HTR-8/SVneo (cell line): ENCODE measurements at regions not wholly inside any gene's neighbourhood (a gene's known extent, or its start where the extent isn't known, plus 50 kb on each side); places are given as distances from the start of the nearest gene placed in this dataset.

Source experiments
- DNase-seq: peaks from one replicate; pipeline ENCODE4 v3.0.0; 2011; ENCODE audit warnings: low spot score, mixed read lengths; ENCODE audit not compliant: insufficient read length
- FAIRE-seq: peaks from 2 replicates; lab custom pipeline; 2011; peaks lifted over from hg19 to GRCh38; lab: Jason Lieb, UNC

DNA sequence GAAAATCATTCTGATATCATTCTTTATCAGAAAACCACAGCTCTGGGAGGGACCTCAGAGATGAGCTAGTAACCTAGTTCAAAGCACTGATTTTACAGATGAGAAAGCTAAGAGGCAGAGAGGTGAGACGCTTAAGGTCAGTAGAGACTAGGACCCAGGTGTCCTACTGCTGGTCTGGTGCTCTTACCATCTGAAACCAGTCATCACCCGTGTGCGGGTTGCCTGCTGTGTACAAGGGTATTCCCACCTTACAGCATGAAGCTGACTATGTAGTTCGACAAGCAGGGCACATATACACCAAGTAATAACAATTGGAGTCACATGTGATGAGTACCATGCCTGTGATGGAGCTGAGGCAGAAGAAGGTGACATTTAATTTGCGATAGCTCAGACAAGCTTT is 133.7 kb downstream of the ADAMTS15 start:
- no peak for DNase-seq
- FAIRE-seq, result no peak

DNA sequence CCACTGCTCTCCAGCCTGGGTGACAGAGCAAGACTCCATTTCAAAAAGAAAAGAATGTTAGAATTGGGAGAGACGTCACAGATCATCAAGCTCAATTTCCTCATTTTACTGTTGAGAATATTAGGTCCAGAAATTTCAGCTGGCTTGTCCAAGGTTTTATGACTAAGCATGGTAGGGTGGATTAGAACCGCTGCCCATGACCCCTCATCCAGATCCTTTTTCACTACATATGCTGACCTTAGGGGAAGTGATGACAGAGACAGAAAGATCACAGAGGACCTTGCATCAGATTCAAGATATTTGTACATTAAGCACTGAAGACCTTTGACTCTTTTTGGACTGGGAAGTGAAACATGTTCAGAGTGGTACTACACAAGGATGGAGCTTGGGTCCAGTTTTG is 134.5 kb downstream of the ADAMTS15 start:
- no peak for DNase-seq
- no peak for FAIRE-seq

DNA sequence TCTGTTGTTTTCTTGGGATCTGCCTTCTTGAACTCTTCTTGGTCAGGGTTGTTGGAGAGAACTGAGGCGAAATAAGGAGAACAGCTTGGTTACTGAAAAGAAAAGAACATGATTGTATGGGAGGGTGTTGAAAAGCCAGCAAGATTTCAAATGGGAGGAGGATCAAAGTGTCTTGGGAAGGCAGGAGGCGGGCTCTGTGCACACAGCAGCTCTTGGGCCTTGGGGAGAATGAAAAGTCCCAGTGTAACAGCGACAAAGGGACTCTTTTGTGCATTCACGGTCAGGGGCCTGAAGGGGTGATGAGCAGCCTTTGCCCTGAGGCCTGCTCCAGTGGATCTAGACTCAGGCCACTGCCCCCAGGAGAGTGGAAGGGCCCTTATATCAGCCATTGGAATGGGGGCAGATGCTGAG is 135.4 kb downstream of the ADAMTS15 start:
- DNase-seq, result no peak
- FAIRE-seq, result no peak

DNA sequence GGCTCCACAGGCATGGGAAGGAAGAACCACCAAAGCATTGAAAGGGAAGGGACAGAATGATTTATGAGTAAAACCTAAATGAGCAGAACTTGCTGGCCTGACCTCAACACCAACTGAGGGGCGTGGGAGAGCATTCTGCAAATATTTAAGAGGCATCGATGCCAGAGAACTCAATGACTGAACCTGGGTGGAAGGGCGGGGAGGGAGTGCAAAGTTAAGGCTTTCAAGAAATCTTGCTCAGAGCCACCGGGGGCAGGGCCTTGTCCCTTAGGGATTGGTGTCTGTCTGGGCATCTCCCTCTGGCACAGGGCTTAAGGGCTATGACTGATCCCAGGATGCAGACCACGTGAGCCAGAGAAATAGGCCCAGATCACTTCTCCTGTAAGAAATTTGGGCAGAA is 137.1 kb downstream of the ADAMTS15 start:
- DNase-seq (no peak), FAIRE-seq (no peak)

DNA sequence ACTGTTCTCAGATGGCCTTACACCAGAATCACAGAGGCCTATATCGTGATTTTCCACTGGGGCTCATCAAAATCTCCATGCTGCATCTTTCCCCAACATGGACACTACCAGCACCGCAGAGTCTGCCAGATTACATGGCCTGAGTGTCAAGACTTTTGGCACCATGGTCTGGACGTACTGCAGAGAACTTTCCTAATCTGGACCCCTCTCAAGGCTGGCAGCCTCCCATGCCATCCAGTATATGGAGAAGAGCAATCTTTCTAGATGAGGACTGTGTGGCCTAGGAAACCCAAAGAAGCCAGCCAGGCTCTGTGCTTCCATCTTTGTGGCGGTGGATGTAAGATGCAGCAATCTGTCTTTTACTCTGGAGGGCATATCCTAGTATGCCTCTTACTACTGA is 139.2 kb downstream of the ADAMTS15 start:
- DNase-seq (no peak), FAIRE-seq (no peak)

DNA sequence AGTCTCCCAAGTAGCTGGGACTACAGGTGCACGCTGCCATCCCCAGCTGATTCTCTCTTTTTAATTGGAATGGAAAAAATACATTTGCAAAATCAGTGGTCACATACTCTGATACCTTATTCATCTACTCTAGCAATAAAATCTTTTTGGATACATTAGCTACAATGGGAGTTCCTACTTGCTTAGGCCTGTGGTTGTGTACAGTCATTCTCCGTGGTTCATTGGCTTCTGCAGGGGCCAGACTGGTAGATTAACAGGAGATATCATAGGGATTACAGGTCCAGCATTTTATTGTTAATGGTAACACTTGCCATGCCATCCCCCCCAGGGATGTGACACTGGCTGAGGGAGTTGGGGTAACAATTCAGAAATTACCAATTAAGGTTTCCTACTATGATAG is 140.0 kb downstream of the ADAMTS15 start:
- DNase-seq (no peak), FAIRE-seq (no peak)

DNA sequence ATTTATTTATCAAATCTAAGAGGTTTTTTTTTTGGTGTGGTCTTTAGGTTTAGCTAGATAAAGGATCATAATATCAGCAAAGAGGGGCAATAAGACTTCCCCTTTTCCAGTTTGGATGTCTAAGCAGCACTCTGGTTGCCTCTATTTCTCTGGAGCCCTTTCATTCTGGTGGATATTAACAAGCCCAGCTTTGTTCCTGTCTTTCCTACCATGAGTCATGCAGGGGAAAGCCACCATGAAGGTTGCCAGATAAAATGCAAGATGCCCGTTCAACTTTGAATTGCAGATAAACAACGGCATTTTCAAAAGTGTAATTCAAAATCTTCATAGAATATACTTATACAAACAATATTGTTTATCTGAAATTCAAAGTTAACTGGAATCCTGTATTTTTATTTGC is 143.6 kb downstream of the ADAMTS15 start:
- DNase-seq (no peak), FAIRE-seq (no peak)

DNA sequence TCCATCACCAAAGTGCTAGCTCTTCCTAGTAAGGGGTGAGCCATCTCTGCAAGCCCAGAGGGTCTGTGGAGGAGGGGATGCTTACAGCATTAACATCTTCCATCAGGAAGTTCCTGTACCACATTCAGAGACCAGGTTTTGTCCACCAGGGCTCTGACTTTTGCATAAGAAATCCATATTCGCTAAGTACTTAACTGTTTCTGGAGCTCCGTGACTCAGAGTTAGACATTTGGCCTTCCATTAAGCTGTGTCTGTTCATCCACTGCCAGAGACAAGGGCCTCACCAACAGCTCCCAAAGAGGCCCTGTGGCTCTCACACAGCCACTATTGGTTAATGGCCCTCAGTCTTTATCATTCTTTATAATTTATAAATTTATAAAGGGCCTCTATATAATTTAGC is 144.6 kb downstream of the ADAMTS15 start:
- no peak for FAIRE-seq

DNA sequence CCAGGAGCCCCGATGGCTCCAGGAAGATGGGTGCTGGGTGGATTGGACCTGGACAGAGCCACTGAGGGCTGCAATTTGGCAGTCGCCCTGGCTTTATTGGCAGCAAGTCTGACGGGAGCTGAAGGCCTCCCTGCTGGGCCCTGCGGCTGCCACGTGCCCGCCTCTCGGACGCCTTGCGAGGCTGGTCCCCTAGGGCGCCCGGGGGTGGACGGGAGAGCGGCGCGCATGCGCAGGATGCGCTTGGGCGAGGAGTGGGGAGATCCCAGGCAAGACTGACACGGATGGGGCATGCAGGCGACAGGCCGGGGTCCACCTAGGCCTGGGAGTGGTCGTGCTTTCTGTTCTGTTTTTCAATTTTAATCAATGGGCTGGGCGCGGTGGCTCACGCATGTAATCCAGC is 150.0 kb downstream of the ADAMTS15 start:
- DNase-seq (no peak), FAIRE-seq (no peak)

More for the DNA sequence above, 144.6 kb downstream of the ADAMTS15 start:
- no peak for DNase-seq

DNA sequence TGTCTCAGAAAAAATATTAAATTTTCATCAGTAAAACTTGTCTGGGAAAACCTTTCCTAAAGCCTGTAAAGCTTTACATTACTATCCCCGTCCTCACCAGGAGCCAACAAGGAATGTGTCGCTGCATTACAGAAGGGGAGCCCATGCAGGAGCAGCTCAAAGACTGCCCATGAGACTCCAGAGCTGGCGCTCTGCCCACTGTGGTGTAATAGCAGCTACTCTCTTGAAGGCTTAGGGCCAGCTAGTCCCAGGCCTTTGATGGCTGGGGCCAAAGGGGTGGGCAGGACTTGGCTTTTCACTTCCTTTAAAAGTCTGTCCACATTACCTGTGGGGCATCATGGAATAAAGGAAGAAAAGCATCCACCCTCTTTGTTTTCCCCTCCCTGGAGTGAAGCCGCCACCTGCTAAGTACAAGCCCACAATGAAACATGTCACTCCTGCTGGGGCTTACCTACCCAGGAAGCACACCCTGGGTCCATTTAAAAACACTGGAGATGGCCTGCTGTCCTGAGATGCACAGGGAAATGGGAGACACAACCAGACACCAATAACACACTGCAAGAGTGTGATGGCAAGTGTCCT is 150.7 kb downstream of the ADAMTS15 start:
- DNase-seq, result no peak
- FAIRE-seq, result no peak

DNA sequence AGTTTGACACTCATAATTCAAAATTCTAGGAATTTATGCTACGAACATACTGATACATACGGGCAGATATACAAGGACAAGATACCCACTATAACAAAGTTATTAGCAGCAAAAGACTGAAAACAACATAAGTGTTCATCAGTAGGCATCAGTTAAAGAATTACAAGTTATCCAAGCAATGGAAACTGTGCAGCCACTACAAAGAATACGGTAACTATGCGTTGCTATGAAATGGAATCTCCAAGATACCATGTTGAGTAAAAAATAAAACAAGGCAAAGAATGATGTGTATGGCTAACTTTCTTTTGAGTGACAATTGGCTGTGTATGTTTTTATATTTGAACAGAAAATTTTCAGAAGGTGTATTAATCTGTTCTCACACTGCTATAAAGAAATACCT is 151.7 kb downstream of the ADAMTS15 start:
- DNase-seq, result no peak
- no peak for FAIRE-seq

DNA sequence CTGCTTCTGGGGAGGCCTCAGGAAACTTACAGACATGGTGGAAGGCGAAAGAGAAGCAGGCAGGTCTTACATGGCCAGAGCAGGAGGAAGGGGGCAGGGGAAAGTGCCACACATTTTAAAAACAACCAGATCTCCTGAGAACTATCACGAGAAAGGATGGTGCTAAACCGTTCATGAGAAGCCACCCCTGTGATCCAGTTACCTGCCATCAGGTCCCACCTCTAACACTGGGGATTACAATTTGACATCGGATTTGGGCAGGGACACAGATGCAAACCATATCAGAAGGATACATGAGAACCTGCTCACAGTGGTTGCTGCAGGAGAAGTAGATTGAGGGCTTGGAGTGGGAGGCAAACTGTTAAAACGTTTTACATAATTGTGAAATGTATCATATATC is 152.2 kb downstream of the ADAMTS15 start:
- no peak for FAIRE-seq

DNA sequence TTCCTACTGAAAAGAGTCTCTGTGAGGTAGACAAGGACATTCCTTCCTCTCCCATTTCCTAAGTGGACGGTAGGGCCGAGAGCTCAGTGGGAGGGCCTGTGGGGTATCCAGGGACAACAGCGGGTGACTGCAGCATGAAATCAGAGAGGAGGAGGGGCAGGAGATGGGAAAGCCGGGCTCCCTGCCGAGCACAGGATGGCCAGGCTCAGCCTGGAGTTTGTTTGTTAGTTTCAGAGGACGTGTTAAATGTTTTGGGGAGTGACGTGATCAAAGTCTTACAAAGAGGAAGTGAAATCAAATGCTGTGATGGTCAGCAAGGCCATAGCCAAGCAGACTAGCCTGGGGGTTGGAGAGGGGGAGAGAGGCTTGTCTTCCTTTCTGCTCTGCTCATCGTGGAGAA is 152.7 kb downstream of the ADAMTS15 start:
- FAIRE-seq (no peak), DNase-seq (no peak)

More for the DNA sequence above, 152.2 kb downstream of the ADAMTS15 start:
- DNase-seq, result no peak

DNA sequence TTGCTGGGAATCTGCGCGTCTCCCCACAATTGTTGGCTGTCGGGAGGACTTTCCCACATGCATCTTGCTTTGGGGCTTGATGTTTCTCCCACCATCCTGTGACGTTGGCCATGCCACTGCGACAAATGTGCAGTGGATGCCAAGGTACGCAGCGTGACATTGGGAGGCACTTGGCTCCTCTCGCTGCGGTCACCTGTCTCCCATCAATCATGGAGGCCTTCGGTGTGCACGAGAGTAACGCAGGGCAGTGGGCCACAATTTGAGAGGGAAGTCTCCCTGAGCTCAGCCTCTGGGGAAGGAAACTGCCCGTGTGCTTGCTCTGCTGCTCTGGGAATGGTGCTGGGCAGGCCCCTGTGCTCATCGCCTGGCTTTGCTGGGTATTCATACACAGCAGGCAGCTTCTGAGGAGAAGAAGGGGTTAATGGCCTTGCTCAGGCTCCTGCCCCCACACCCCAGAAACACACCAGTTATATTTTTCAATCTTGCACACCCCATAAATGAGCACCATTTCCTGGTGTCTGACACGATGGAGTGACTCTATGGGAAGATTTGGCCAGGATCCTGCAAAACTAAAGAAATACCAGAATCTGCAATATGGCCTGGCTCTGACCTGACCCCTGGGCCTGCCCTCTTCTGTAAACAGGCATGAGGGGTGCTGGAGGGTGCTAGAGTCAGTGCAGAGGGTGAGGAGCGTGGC is 153.5 kb downstream of the ADAMTS15 start:
- FAIRE-seq (no peak), DNase-seq (no peak)

DNA sequence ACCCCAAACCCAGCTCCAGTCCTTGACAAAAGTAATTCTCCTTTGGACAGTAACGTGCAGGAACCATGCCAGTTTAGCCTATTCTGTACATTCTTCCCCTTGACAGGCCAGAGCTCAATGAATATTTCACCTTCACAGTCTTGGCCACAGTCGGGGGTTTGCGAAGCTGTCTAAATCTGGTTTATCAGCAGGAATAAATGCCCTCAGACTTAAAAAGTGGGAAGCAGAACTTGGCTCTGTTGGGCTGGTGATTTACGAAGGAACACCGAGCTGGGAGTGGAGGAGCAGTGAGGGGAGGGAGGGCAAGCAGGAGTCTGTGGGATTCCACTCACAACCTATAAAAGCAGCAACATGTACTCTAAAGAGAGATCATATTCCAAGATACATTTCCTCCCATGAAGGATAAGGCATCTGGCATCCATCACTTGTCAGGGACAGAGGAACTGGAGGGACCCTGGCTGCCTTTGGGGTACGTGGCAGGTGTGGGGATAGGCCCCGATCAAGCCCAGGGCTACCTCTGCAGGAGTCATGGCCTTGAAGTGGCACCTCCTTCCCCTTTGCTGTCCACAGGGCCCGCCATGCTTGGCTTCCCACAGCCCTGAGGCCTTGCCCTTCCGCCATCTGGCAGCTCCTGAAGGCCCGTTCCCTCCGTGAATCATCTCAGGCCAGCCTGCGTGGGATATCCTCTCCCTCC is 154.3 kb downstream of the ADAMTS15 start:
- no peak for FAIRE-seq

DNA sequence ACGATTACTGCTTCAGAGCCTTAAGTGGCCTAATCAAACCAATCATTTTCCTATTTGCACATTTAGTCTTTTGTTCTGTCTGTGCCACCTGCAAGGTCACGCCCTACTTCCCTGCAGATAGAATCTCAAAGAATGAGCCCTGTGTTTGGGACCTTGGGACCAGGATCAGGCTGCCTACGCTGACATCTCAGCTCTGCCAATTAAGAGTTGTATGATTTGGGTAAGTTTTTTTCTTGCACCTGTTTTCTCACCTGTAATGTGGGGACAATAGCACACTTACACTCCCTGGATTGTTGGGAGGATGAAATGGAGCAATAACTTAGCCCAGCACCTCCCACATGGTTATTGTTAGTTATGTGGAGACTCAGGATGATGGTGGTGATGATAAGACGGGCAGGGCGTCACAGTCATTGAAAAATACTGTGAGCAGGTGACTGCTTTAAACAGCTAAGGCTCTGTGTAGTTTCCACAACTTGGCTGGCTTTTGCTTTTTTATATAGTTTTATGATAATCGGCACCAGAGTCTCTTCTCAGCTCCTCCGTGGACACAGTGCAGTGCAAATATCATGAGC is 155.0 kb downstream of the ADAMTS15 start:
- FAIRE-seq (no peak), DNase-seq (no peak)

More for the DNA sequence above, 154.3 kb downstream of the ADAMTS15 start:
- no peak for DNase-seq

DNA sequence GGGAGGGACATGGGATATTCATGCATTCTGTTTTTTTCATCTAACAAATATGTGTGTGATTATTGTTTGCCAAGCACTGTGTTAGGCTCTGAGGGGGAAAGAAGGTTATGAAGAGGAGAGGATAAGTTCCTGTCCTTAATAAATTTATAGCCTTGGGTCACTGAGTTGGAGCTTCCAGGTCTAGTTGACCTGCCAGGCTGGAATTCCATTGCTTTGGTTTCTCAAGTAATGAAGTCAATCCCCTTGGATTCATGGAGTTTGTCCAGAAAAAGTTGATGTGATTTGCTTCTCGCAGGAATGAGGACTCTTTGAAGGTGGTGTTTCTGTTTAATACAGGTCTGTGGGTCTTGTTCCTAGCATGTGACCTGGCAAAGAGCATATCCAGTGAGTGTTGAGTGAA is 156.2 kb downstream of the ADAMTS15 start:
- DNase-seq (no peak), FAIRE-seq (no peak)

DNA sequence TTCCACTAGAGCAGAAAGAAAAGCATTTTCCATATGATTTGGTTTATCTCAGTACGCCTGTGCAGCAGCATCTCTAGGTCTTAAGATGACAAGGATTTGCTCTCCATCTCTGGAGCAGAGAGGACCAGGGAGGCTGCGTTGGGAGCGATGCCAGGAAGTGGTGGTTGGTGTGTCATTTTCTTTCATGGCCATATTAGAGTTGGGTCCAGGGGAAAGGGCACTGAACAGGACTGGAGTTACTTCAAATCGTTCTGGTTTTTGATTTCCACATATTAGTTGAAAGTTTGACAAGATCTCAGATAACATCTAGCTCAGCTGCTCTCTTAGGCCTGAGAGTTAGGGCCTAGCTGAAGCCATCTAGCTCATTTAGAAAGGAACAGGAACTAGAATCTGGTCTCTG is 157.7 kb downstream of the ADAMTS15 start:
- FAIRE-seq, result no peak
- DNase-seq, result no peak

DNA sequence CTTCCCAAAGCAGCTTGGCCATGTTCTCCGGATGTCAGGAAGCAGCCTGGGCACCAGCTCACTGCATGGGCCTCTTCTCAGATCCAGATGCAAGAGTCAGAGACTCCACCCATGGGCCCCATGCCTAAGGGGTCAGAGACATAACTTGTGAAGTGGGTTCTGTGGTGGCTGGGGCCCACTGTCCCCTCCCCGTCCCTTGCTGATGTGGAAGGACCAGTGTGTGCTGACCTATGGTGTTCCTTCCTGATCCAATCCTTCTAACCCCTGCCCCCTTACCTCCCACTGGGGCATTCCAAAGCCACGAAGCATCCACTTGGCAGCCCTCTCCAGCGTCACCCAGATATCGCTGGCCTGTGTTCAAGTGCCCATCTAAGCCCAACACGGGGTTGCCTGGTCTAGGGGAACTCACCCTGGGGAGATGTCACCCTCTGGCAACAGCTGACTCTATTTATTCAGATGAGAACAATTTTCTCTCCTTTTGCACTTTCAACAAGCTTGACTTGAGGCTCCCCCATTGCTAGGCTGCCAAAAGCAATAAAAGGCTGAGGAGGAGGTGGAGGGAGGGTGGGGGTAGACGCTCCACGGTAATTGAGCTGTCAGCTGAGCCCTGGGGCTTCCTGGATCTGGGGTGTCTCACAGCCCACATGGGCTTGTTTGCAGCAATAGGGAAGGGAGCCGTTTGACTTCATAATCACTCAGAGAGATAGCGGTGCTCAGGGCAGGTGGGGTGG is 158.5 kb downstream of the ADAMTS15 start:
- no peak for DNase-seq
- no peak for FAIRE-seq

DNA sequence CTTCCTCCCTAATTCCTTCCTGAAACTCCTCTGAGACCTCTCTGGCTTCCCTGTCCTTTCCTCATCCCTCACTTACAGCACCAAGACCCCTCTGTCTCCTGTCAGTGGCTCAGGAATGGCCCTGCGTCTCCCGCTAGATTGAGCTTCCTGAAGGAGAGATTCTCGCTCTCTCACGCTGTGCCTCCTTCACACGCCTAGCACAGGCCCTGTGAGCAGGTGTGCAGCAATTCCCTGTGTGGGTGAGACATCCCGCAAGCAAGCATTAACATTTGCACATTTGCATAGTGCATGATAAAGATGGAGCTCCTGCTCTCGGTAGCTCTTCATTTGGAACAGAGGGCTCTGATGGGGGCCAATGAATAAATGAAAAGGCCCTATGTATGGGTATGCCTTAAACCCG is 159.8 kb downstream of the ADAMTS15 start:
- DNase-seq (no peak), FAIRE-seq (no peak)
